Naive thymus-derived CD4-positive, alpha-beta T cell (primary cell): ENCODE measurements at regions not wholly inside any gene's neighbourhood (a gene's known extent, or its start where the extent isn't known, plus 50 kb on each side); places are given as distances from the start of the nearest gene placed in this dataset. TPM values are rescaled to one million over a fixed set of nuclear protein-coding genes. Genes with fewer than 3 reads are reported as not detected.

Source experiments
- microRNA-seq: library from miRNA; unstranded; fragments of <30 nt; microRNA quantifications from one replicate; pipeline ENCODE4 v1.2.0, GENCODE V29; 2022; ENCODE audit warnings: borderline microRNAs expressed

Small RNA genes lying in the stretch of these regions (microRNA-seq; reads per million reads assigned to microRNA genes)
- not detected for gene MIR4510
